HG03045 (cell line): ENCODE measurements at regions not wholly inside any gene's neighbourhood (a gene's known extent, or its start where the extent isn't known, plus 50 kb on each side); places are given as distances from the start of the nearest gene placed in this dataset.
"Not testable (repeated sequence)": the region's sequence is repeated elsewhere in the genome, so short reads cannot be mapped to it uniquely, and the experiment has no call there.

ENCODE experiments used
- ATAC-seq: cut with Tn5 transposase; IDR thresholded peaks from one replicate; pipeline ENCODE4 v1.9.1; 2021; ENCODE audit warnings: mild to moderate bottlenecking, moderate library complexity; ENCODE audit not compliant: unreplicated experiment

- ATAC-seq, result no peak
Measured at GRCh38 chr1:58201492-58202106, 344.9 kb downstream of the OMA1 start.

GRCh38 chr1:58200437-58200836 lies 346.1 kb downstream of the OMA1 start:
- ATAC-seq, result no peak

GRCh38 chr1:58197811-58198210 lies 348.7 kb downstream of the OMA1 start:
- ATAC-seq, result no peak

GRCh38 chr1:58190267-58190988 lies 356.1 kb downstream of the OMA1 start:
- ATAC-seq, result no peak

GRCh38 chr1:58189453-58189852 lies 357.1 kb downstream of the OMA1 start:
- no peak for ATAC-seq

GRCh38 chr1:58183286-58183685 lies 363.2 kb downstream of the OMA1 start:
- no peak for ATAC-seq

- ATAC-seq, result no peak
Measured at GRCh38 chr1:58180537-58180936, 366.0 kb downstream of the OMA1 start.

- not testable (repeated sequence) for ATAC-seq
Measured at GRCh38 chr1:58169160-58169559, 377.4 kb downstream of the OMA1 start.

- ATAC-seq, result not testable (repeated sequence)
Measured at GRCh38 chr1:58167131-58167530, 379.4 kb downstream of the OMA1 start.

GRCh38 chr1:58166417-58166816 lies 380.1 kb downstream of the OMA1 start:
- ATAC-seq, result no peak

- ATAC-seq, result no peak
Measured at GRCh38 chr1:58165073-58165472, 381.5 kb downstream of the OMA1 start.

- ATAC-seq, result no peak
Measured at GRCh38 chr1:58162952-58163550, 383.5 kb downstream of the OMA1 start.

- ATAC-seq, result no peak
Measured at GRCh38 chr1:58159434-58159830, 387.1 kb downstream of the OMA1 start.

GRCh38 chr1:58158506-58159433 lies 387.8 kb downstream of the OMA1 start:
- ATAC-seq, result no peak

GRCh38 chr1:58158016-58158415 lies 388.5 kb downstream of the OMA1 start:
- ATAC-seq, result no peak

GRCh38 chr1:58157256-58157655 lies 389.3 kb downstream of the OMA1 start:
- ATAC-seq, result no peak

GRCh38 chr1:58156831-58157230 lies 389.7 kb downstream of the OMA1 start:
- ATAC-seq, result no peak

GRCh38 chr1:58156124-58156468 lies 390.4 kb downstream of the OMA1 start:
- no peak for ATAC-seq

- no peak for ATAC-seq
Measured at GRCh38 chr1:58155418-58156123, 391.0 kb downstream of the OMA1 start.

- ATAC-seq, result no peak
Measured at GRCh38 chr1:58154256-58154655, 392.3 kb downstream of the OMA1 start.

GRCh38 chr1:58152697-58153096 lies 393.8 kb downstream of the OMA1 start:
- no peak for ATAC-seq
